GM21576 (cell line): ENCODE measurements at regions not wholly inside any gene's neighbourhood (a gene's known extent, or its start where the extent isn't known, plus 50 kb on each side); places are given as distances from the start of the nearest gene placed in this dataset.

Experiments
- ATAC-seq: cut with Tn5 transposase; IDR thresholded peaks from one replicate; pipeline ENCODE4 v1.9.1; 2021; ENCODE audit warnings: mild to moderate bottlenecking, moderate library complexity; ENCODE audit not compliant: unreplicated experiment

- ATAC-seq: no peak
These were observed 53.6 kb upstream of the DPT start for GRCh38 chr1:168782559-168783116.

- no peak for ATAC-seq
These were observed 54.6 kb upstream of the DPT start for GRCh38 chr1:168783458-168784210.

GRCh38 chr1:168786476-168787330 lies 57.7 kb upstream of the DPT start:
- no peak for ATAC-seq

- no peak for ATAC-seq
These were observed 59.3 kb upstream of the DPT start for GRCh38 chr1:168788258-168788657.

GRCh38 chr1:168789501-168789900 lies 60.5 kb upstream of the DPT start:
- no peak for ATAC-seq

- ATAC-seq: no peak
These were observed 63.1 kb upstream of the DPT start for GRCh38 chr1:168792142-168792541.

- no peak for ATAC-seq
These were observed 63.7 kb upstream of the DPT start for GRCh38 chr1:168792592-168793125.

GRCh38 chr1:168794057-168794456 lies 65.1 kb upstream of the DPT start:
- ATAC-seq: no peak

- ATAC-seq: no peak
These were observed 66.7 kb upstream of the DPT start for GRCh38 chr1:168795681-168796080.

GRCh38 chr1:168799927-168800605 lies 71.1 kb upstream of the DPT start:
- no peak for ATAC-seq

GRCh38 chr1:168801032-168801745 lies 72.2 kb upstream of the DPT start:
- ATAC-seq: no peak

GRCh38 chr1:168803806-168804510 lies 75.0 kb upstream of the DPT start:
- no peak for ATAC-seq

- no peak for ATAC-seq
These were observed 77.9 kb upstream of the DPT start for GRCh38 chr1:168806952-168807351.

- no peak for ATAC-seq
These were observed 82.2 kb upstream of the DPT start for GRCh38 chr1:168811176-168811575.

- no peak for ATAC-seq
These were observed 90.7 kb upstream of the DPT start for GRCh38 chr1:168819668-168820067.

GRCh38 chr1:168821434-168821833 lies 92.4 kb upstream of the DPT start:
- no peak for ATAC-seq

- no peak for ATAC-seq
These were observed 93.9 kb upstream of the DPT start for GRCh38 chr1:168822911-168823310.

- no peak for ATAC-seq
These were observed 95.0 kb upstream of the DPT start for GRCh38 chr1:168823988-168824387.

GRCh38 chr1:168824418-168825065 lies 95.5 kb upstream of the DPT start:
- no peak for ATAC-seq
